ENCODE measurements at regions not wholly inside any gene's neighbourhood (a gene's known extent, or its start where the extent isn't known, plus 50 kb on each side); places are given as distances from the start of the nearest gene placed in this dataset.

DNA sequence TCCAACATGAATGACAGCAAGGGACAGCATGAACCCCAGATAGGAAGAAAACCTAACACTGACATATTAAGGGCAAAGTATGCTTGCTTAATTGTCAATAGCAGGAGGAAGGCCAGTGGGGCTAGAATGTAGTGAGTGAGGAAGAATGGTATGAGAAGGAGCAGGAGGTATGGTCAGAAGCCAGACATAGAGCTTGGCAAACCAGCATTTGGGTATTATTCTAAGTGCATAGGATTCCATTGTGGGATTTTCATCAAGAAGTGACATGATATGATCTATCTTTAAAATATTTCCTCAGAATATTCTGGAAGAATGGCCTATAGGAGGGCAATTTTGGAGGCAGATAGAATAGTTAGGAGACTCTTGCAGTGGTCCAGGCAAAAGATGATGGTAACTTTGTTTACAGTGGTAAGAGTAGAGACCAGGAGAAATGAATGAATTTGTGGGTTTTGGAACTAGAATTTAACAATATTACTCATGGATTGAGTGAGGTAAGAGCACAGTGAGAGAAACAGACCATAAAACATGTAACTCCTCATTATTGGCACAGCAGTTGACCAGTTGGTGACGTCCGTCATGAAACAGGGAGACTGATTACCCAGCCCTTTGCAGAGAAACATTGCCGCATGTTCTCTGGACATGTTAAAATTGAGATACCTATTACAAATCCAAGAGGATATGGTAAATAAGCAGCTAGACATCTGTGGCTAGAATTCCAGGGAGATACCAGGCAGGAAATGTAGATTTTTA is 246.5 kb upstream of the HS3ST1 start:
- Histone ChIP-seq H3K27me3 (ENCODE audit: insufficient read depth, low read depth, low read length) (no peaks in the 10 kb centered on the region), H3K4me3 (ENCODE audit: low read length) (no peak overlapping the region), H3K9ac (ENCODE audit: low read length) (no peak overlapping the region), H3K9me2 (ENCODE audit: insufficient read depth, low read length) (no peaks in the 10 kb centered on the region), H3K27ac (ENCODE audit: low read length) (no peak overlapping the region), H3K79me2 (replicated peaks; ENCODE audit: insufficient read depth, low read length) (no peaks in the 10 kb centered on the region), H2AFZ (ENCODE audit: low read depth, low read length) (no peak overlapping the region), H3F3A (ENCODE audit: insufficient read depth, low read length, poor library complexity, severe bottlenecking) (no peaks in the 10 kb centered on the region), H4K20me1 (ENCODE audit: insufficient read depth) (no peaks in the 10 kb centered on the region), H3K4me2 (ENCODE audit: low read length) (no peak overlapping the region), H3K36me3 (ENCODE audit: insufficient read depth, low read length) (no peaks in the 10 kb centered on the region), H3K9me3 (ENCODE audit: low read length) (no peaks in the 10 kb centered on the region)
- TF ChIP-seq SMC3 (conservative IDR thresholded peaks at IDR 0.05; ENCODE audit: poor library complexity), result no peak
- TF ChIP-seq MXI1 (conservative IDR thresholded peaks at IDR 0.05; ENCODE audit: poor library complexity, severe bottlenecking), result no peak
- TF ChIP-seq TAF1 (IDR thresholded peaks at IDR 0.05; ENCODE audit: low read depth), result no peak
- TF ChIP-seq POLR2AphosphoS5 (IDR thresholded peaks at IDR 0.05), result no peak
- TF ChIP-seq EP300 (conservative IDR thresholded peaks at IDR 0.05; ENCODE audit: poor library complexity, severe bottlenecking), result no peak
- TF ChIP-seq RAD21 (conservative IDR thresholded peaks at IDR 0.05), result no peak
- TF ChIP-seq, protein P1, sequence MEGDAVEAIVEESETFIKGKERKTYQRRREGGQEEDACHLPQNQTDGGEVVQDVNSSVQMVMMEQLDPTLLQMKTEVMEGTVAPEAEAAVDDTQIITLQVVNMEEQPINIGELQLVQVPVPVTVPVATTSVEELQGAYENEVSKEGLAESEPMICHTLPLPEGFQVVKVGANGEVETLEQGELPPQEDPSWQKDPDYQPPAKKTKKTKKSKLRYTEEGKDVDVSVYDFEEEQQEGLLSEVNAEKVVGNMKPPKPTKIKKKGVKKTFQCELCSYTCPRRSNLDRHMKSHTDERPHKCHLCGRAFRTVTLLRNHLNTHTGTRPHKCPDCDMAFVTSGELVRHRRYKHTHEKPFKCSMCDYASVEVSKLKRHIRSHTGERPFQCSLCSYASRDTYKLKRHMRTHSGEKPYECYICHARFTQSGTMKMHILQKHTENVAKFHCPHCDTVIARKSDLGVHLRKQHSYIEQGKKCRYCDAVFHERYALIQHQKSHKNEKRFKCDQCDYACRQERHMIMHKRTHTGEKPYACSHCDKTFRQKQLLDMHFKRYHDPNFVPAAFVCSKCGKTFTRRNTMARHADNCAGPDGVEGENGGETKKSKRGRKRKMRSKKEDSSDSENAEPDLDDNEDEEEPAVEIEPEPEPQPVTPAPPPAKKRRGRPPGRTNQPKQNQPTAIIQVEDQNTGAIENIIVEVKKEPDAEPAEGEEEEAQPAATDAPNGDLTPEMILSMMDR (IDR thresholded peaks at IDR 0.05; ENCODE audit: poor library complexity, severe bottlenecking), result no peak
- TF ChIP-seq, protein P2, sequence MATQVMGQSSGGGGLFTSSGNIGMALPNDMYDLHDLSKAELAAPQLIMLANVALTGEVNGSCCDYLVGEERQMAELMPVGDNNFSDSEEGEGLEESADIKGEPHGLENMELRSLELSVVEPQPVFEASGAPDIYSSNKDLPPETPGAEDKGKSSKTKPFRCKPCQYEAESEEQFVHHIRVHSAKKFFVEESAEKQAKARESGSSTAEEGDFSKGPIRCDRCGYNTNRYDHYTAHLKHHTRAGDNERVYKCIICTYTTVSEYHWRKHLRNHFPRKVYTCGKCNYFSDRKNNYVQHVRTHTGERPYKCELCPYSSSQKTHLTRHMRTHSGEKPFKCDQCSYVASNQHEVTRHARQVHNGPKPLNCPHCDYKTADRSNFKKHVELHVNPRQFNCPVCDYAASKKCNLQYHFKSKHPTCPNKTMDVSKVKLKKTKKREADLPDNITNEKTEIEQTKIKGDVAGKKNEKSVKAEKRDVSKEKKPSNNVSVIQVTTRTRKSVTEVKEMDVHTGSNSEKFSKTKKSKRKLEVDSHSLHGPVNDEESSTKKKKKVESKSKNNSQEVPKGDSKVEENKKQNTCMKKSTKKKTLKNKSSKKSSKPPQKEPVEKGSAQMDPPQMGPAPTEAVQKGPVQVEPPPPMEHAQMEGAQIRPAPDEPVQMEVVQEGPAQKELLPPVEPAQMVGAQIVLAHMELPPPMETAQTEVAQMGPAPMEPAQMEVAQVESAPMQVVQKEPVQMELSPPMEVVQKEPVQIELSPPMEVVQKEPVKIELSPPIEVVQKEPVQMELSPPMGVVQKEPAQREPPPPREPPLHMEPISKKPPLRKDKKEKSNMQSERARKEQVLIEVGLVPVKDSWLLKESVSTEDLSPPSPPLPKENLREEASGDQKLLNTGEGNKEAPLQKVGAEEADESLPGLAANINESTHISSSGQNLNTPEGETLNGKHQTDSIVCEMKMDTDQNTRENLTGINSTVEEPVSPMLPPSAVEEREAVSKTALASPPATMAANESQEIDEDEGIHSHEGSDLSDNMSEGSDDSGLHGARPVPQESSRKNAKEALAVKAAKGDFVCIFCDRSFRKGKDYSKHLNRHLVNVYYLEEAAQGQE (IDR thresholded peaks at IDR 0.05; ENCODE audit: borderline replicate concordance), result no peak
- no peak for TF ChIP-seq EZH2 (IDR thresholded peaks at IDR 0.05; ENCODE audit: borderline replicate concordance, insufficient read depth, low read length, poor library complexity, severe bottlenecking)

DNA sequence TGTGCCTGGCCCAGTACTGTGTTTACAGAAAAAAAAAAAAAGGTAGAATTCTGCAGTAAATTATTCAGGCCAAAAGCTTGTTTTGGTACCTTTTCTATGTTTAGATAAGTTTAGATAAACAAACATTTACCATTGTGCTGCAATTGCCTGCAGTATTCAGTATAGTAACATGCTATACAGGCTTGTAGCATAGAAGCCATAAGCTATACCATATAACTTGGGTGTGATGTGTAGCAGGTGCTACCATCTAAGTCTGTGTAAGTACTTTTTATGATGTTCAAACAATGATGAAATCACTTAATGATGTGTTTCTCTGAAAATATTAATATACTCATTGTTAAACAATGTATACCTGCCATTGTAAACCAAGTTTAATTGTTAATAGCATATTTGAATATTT is 241.6 kb upstream of the HS3ST1 start:
- H2AFZ ChIP-seq (ENCODE audit: low read depth, low read length), result no peak overlapping the region
- H4K20me1 ChIP-seq (ENCODE audit: insufficient read depth), result no peaks in the 10 kb centered on the region
- H3K27me3 ChIP-seq (ENCODE audit: insufficient read depth, low read depth, low read length), result no peaks in the 10 kb centered on the region

More for the DNA sequence above, 241.6 kb upstream of the HS3ST1 start:
- no peak overlapping the region for H3K4me2 ChIP-seq (ENCODE audit: low read length)
- H3K27ac ChIP-seq (ENCODE audit: low read length), result no peak overlapping the region
- no peaks in the 10 kb centered on the region for H3K36me3 ChIP-seq (ENCODE audit: insufficient read depth, low read length)
- H3K4me3 ChIP-seq (ENCODE audit: low read length), result no peak overlapping the region
- TF ChIP-seq MXI1 (conservative IDR thresholded peaks at IDR 0.05; ENCODE audit: poor library complexity, severe bottlenecking) (no peak), TAF1 (IDR thresholded peaks at IDR 0.05; ENCODE audit: low read depth) (no peak), POLR2AphosphoS5 (IDR thresholded peaks at IDR 0.05) (no peak), RAD21 (conservative IDR thresholded peaks at IDR 0.05) (no peak), SMC3 (conservative IDR thresholded peaks at IDR 0.05; ENCODE audit: poor library complexity) (no peak), EP300 (conservative IDR thresholded peaks at IDR 0.05; ENCODE audit: poor library complexity, severe bottlenecking) (no peak), EZH2 (IDR thresholded peaks at IDR 0.05; ENCODE audit: borderline replicate concordance, insufficient read depth, low read length, poor library complexity, severe bottlenecking) (no peak)
- TF ChIP-seq, protein P2 (IDR thresholded peaks at IDR 0.05; ENCODE audit: borderline replicate concordance), result no peak
- TF ChIP-seq, protein P1 (IDR thresholded peaks at IDR 0.05; ENCODE audit: poor library complexity, severe bottlenecking), result no peak
- H3F3A ChIP-seq (ENCODE audit: insufficient read depth, low read length, poor library complexity, severe bottlenecking), result no peaks in the 10 kb centered on the region
- H3K79me2 ChIP-seq (replicated peaks; ENCODE audit: insufficient read depth, low read length), result no peaks in the 10 kb centered on the region
- no peaks in the 10 kb centered on the region for H3K9me3 ChIP-seq (ENCODE audit: low read length)
- H3K9ac ChIP-seq (ENCODE audit: low read length), result no peak overlapping the region
- no peaks in the 10 kb centered on the region for H3K9me2 ChIP-seq (ENCODE audit: insufficient read depth, low read length)
